COR-L47 (cell line): ENCODE measurements at regions not wholly inside any gene's neighbourhood (a gene's known extent, or its start where the extent isn't known, plus 50 kb on each side); places are given as distances from the start of the nearest gene placed in this dataset.

ENCODE experiments used
- DNase-seq: peaks from one replicate; lab custom pipeline; 2025; lab: John Stamatoyannopoulos, UW

DNA sequence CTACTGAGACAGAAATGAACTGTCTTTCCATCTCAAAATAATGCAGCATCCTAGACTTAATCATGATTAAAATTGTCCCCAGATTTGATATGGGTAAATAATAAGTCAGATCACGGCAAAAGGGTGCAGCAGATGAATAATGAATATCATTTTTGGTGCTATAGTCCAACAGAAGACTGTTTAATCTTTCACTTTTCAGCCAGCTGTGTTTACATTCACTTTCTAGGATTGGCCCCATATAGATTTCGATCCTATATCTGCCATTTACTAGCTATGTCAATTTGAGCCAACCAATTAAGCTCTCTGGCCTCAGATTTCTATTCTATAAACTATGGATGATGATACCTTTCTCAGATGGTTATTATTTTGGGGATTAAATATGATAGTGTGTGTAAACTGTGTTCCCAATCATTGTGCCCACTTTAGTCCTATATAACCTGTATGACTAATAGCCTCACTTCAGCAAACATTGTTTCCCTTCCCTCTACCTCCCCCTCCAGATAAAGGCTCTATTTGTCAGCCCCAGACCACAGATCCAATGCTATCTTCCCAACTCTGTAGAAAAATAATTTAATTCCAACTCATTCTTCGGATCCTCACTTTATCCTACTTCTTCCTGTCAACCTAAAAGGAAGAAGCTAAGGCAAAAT is 53.6 kb upstream of the NT5E start:
- no peak for DNase-seq

DNA sequence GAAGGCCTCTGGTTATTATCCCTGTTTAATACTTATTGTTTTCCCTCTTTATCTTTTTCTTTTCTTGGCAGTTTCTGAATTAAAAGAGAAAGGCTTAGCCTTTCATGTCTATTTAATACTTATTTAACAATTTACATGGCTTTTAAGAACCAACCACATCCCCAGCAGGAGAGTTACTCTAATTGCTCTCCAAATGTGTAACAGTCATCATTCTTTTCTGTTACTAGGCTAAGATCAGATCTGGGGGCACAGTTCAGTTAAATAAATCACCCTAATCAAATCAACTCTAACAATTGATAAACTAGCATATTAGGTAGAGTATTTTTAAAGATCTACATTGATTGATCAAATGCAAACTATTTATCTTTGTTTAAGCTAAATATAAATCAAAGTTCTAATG is 54.1 kb upstream of the NT5E start:
- no peak for DNase-seq

DNA sequence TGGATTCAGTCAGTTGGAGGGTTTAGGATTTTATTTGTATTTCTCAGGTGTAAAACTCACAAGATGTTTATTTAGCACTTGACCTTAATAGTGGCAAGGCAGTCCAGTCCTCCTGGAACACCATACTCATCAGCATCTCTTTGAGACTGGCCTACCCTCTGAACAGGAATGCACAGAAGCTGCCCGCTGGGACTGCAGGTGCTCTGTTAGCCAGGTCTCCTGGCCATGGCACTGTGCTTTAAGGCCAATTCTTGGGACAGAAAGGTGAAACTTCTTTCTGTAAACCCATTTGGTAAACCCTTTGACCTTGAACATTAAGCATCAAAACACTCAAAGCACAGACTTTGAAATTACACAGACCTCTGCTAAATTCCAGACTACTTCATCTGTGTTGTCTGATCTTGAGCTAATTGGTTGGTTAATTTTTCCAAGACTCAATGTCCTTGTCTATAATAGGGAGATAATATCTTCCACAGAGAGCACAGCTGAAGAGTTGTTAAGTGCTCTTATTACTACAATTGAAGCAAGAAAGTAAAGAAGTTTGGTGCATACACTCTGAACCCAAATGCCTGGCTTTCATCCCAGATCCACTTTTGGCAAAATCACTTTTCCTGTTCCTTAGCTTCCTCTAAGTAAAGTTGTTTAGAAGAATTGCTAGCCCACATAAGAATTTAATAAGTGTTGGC is 54.9 kb upstream of the NT5E start:
- no peak for DNase-seq

DNA sequence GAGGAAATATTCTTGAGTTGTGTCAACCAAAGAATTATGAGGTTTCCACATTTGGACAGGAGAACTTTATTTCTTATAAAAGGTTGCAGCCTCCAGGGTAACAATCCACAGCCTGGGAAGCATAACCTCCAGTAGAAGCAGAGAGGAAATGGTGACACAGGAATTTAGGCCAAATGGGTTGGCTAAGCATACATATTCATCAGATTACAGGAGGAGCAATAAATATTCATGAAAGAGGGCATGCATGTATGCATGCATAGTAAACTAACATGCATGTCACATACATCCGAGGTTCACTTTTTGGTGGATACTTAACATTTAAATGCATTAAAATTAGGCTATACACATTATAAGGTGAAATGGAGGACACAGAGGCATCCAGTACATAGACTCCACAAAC is 55.7 kb upstream of the NT5E start:
- no peak for DNase-seq

DNA sequence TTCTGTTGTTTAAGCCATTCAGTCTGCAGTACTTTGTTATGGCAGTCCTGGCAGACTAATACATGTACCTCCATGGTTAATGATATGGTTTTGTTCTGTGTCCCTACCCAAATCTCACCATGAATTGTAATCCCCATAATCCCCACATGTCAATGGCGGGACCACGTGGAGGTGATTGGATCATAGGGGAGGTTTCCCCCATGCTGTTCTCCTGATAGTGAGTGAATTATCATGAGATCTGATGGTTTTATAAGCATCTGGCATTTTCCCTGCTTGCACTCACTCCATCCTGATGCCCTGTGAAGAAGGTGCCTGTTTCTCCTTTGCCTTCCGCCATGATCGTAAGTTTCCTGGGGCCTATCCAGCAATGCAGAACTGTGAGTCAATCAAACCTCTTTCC is 57.5 kb upstream of the NT5E start:
- no peak for DNase-seq

DNA sequence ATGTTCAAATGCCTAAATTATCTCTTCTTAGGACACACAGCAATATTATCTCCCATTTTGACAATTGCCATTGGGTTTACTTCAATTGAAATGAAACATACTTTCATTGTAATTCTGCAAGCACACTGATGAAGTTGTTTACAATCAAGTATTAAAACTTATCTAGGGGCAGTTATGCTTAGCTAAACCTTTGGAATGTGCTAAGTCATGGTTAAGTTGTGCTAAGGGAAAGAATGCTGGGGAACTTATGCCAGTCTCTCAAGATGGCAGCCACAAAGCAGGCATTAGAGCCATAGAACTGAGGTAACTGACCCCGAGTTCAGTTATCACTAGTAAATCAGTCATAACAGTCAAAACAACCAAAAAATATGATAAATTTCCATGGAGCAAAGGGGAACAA is 59.1 kb upstream of the NT5E start:
- DNase-seq = no peak

DNA sequence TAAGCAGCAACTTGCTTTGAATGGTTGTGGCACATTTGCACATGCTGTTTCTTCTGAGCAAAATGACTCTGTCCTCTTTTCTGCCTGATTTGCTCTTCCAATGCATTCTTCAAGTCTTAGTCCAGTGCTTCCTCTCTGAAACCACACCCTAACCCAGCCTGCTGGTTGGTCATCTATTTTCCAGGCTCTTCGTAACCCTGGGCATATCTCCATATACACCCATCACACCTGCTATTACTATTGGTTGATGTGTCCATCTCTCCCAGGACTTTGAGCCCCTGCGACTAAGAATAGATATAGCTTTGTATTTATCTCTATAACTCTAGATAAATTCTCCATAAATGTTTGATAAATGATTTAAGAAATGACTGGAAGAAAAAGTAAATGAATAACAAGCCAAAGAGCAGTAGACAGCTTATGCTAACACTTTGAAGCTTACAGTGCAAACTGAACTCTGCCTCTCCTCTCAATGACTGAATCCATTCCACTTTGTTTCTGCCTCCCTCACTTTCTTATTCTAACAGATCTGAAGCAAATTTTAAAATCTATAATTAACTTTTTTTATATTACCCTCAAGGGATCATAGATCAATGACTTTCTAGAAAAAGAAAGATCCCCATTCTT is 59.7 kb upstream of the NT5E start:
- no peak for DNase-seq

DNA sequence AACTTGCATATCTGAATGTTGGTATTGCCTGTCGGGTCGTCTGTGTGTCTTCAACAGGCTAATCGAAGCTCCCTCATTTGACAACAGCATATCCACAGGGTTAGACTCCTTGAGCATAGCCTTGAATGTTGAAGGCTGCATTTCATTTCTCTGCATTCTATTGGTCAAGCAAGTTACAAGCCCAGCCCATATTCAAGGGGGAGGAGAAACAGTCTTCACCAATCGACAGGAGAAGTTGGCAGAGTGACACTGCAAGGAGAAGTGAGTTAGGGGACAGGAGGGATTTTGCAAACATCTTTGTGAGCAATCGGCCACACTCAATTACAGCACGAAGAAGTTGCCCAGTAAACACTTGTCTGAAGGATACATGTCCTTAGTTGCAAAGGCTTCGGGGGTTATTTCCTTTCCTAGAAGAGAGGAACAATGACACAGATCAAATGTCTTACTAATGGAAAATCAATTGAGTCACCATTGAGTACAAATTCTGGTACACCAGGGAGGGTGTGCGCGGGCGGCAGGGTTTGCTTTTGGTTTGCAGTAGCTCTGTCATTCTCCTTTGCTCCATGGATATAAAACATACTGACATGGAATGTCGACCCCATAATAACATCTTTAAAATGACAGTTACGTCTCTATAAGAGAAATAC is 60.6 kb upstream of the NT5E start:
- DNase-seq = no peak

DNA sequence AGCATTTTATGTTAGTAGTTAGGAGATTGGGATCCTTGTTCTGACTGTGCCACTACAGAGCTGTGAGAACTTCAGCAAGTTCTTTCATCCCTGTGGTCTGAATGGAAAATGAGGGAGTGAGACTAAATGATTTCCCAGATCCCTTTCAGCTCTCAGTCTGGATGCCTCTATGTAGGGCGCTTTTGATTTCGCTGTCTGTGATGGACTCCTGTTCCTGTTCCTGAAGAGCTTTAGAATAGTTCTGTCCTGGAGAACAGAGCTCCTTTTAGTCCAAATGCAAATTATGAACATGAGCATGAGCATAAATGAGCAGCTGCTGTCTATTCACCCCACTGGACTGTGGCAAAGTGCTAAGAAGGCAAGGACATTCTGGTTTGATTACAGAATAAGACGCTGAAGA is 61.4 kb upstream of the NT5E start:
- DNase-seq = no peak

DNA sequence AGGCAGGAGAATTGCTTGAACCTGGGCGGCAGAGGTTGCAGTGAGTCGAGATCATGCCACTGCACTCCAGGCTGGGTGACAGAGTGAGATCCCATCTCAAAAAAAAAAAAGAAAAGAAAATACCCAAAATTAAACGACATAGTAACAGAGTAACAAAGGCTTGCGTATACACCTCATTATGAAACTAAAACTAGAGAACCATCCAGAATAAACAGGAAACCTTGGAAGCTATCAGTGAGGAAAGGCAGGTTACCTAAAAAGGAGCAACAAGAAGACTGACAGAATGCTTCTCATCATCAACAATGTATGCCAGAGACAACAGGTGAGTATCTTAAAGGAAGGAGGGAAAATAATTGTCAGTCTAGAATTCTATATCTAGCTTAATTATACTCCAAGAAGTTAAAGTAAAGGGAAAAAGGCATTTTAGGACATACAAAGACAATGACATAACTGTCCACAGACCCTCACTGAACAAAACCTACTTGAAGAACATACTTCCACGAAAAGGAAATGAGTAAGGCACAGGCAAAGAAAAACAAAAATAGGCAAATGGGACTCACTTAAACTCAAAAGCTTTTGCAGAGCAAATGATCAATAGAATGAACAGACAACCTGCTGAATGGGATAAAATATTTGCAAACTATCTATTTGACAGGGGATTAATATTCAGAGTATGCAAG is 64.1 kb upstream of the NT5E start:
- no peak for DNase-seq

DNA sequence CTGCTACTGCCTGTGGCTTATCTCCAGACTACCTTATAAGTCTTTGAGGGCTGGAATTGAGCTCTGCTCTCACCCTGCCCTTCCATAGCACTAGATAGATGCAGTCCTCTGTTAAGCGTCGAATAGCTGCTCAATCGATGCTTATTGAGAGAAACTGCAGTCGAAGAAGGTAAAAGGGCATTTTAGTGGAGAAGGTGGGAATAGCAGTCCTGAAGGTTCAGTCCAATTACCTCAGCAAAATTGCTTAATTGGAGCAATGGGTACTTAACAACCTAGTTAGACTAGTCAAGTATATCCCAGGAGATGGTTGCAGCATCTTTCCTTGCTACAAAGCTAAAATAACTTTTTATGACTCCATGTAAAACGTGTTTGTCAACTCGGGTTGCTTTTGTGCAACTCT is 66.8 kb upstream of the NT5E start:
- no peak for DNase-seq

DNA sequence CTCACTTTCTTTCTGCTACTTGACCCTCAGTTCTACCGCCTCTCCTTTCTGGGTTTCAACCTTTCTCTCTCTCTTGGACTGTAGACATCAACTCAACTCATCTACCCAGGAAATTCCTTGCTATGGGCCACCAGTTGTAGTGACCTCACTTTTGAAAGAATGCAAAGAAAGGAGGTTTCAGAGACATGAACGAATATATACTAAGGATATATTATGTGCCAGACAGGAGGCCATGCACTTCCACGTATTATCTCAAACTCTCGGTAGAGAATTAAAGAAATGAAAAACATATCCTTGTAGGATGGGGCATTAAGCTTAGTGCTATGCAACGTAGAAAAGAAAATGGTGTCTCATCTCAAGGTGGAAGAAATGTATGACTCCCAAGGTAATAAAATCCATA is 67.3 kb upstream of the NT5E start:
- DNase-seq = no peak

DNA sequence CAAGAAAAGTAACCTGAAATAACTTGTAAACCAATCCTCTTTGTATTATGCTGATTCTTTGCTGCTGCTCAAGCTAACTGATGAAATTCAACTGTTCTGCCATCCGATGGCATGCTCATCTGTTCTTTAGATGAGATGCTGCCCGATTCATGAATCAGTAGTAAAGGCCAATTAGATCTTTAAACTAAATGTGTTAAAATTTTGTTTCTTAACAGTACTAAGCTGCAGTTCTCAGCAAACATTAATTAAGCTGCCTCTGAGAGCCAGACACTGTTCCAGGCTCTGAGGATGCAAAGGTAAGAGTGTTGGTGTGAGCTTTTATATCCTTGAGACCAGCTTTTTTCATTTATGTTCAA is 77.0 kb upstream of the NT5E start:
- no peak for DNase-seq

DNA sequence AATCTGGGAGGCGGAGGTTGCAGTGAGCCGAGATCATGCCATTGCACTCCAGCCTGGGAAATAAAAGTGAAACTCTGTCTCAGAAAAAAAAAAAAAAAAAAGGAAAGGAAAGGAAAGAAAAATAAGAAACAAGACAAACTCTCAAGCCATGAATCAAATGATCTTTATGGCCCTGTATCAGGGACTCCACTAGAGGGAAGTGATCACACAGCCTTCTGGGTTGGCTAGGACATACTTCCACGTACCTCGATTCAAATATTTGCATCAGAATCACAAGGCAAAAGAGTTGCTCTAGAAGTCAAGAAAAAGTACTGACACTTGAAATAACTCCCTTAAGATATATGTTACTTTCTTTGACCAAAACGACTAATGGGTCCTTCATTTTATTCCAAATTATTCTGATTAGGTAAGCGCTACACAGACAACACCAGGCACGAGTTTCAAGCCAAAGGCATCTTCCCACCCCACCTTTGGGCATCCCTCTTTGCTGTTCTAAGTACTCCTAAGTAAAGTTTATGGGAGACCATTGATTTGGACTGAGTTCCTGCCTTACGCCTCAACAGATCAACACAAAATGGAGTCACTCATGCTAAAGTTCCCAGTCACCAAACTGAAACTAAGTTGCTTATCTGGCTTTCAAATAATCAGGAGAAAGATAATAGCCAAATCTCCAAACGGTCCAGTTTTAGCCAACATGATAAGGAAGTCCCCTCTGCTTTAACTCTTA is 77.5 kb upstream of the NT5E start:
- no peak for DNase-seq

DNA sequence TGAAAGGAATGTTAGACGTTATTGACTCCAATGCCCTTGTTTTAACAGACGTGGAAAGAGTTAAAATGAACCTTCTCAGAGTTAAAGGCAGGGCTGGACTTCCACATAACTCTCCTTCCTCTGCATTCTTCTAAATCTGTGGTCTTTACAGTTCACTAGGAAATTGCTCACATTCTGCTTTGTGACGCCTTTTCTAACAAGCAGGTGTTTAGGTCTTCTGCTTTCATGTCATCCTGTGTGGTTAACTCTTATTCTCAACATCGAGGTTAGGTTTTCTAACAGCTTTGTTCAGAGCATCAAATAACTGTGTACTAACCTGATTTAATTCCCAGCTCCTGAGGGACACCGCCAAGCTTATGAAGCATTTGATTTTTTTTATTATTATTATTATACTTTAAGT is 81.3 kb upstream of the NT5E start:
- DNase-seq = no peak

DNA sequence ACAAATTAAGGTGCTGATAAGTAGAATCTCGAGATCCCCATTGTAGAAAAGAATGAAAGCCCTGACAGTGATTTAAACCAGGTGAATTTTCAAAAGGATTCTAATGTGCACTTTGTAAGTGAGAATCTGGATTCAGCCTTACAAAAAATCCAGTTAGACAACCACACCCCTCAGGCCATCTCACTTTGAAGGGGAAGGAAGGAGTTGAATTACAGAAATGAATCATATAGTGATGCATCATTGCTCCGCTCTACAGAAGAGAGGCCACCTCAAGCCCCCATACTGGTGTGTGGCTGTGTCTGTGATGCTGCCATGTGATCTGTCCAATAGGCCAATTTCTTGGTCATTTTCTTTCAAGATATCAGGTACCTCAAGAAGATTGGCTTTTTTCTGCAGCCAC is 85.5 kb upstream of the NT5E start:
- DNase-seq = no peak

DNA sequence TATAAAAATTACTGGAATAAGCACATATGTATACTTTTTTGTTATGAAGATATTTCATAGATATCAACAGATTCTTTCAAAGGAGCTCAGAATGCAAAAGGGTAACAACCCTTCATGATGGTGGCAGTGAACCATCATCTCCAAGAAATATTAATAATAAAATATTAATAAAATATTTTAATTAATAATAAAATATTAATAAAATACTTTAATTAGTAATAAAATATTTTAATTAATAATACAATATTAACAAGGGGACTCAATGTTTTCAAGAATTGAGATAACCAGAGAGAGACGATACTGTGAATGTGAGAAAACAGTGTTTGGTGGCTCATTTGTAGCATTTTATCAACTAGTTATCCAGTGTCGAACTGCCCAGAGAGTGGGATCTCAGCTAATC is 86.0 kb upstream of the NT5E start:
- no peak for DNase-seq

DNA sequence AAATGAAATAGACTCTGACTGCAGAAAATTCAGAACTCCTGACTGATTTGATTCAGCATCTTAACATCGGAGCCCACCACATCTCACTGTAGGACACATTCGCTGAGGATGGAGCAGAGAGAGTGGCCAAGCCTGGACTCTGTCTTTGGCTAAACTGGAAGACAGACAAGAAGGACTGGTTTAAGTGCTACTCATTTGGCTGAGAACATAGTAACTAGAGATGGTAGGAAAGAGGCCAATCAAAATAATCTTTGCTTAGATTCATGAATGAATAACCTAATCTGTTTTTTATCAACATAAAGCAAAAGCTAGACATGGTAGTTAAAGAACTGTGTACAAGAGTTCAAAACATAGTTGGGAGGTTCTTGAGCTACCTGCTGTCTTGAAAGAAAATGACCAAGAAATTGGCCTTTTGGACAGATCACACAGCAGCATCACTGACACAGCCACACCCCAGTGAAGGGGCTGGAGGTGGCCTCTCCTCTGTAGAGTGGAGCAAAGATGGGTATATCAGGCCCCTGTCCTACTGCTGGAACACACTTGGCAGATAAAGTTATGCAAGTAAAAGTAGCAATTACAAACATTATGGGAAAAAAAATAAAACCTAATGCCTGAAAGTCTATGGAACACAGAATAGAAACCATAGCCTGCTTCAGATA is 87.1 kb upstream of the NT5E start:
- no peak for DNase-seq

DNA sequence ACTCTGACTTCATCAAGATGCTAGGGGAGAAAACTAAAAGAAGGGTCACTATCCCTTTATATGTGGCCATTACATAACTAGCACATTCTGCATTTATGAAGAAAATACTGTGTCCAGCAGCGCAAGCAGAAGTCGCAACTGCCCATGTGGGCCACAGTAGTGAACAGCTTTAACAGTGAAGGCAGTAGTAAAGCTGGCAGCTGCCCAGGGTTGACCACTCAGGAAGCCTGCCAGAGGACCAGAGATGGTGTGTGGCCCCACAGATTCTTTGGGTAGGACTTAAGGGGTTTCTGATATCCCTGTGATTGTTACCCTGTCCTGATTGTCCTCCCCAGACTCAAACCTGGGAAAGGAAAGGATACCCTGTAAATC is 88.3 kb upstream of the NT5E start:
- DNase-seq = no peak

DNA sequence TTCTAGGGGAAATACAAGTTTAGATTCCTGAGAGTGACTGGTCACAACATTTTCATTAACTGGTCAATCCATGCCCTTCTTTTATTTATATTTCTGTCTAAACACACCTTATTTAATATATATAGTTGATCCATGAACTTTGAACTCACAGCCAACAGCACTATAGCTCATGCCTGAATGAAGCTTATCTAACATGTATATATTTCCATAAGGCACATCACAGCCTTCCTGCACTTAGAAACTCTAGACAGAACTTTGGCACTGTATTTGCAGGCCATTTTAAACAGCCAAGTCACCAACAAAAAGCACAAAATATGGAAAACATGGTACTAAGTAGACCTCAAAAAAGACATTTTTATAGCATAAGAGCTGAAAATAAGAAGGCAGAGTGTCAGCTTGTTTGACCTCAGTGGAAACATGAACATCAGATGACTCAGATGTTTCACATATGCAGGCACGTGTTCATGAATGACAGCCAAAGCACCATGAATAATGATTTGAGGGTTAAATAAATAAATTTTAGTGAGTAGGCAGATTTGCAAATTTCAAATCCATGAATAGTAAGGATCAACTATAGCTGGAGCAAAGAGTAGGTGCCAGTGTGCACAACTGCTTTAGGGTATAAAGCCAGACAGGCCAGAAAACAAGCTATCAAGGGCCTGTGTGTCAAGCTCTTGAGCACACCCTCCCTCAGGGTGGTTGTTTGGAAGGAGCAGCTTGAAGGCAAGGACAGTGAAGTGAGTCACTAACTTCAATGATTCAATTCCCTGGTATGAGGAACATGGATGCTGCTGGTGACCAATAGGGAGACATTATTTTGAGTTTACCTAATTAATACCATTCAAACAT is 88.9 kb upstream of the NT5E start:
- DNase-seq = no peak

DNA sequence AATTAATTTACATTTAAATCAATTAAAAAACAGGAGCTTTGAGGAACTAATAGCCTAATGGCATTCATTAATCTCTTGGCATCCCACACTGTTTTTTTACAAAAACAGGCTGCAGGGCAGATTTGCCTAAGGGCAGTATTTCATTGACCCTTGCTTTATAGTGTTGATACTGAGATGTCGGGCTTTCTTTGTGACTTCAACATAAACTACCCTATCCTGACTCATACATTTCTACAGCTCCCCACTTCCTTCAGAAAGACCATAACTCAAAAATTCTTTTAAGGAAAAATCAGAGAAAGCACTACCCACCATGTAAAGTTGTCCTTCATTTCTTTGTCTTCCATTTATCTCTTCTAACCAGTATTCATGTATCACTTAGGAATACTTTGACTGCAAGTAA is 92.2 kb upstream of the NT5E start:
- no peak for DNase-seq
